IMR-90 (cell line): ENCODE measurements at regions not wholly inside any gene's neighbourhood (a gene's known extent, or its start where the extent isn't known, plus 50 kb on each side); places are given as distances from the start of the nearest gene placed in this dataset.
"Not testable (repeated sequence)": the region's sequence is repeated elsewhere in the genome, so short reads cannot be mapped to it uniquely, and the experiment has no call there.

Source experiments
- CTCF ChIP-seq: conservative IDR thresholded peaks from 2 replicates; pipeline ENCODE4 v1.5.1; 2012; ENCODE audit warnings: mild to moderate bottlenecking, low read depth, low read length, improper control_type of control experiment
- POLR2A ChIP-seq: IDR thresholded peaks from 2 replicates; pipeline ENCODE4 v1.6.1; 2012; ENCODE audit warnings: mild to moderate bottlenecking, low read depth, low read length

- not testable (repeated sequence) for TF ChIP-seq CTCF, POLR2A
Measured at GRCh38 chr16:70023207-70023606, 72.1 kb downstream of the CLEC18A start.
